H1 (cell line): ENCODE measurements at regions not wholly inside any gene's neighbourhood (a gene's known extent, or its start where the extent isn't known, plus 50 kb on each side); places are given as distances from the start of the nearest gene placed in this dataset.

Source experiments
- CTCF ChIA-PET: fragments of 300-600 bp; sonication (Branson Sonifier 250); formaldehyde crosslinking; loops from one replicate; lab custom pipeline; 2021; ENCODE audit not compliant: partially characterized antibody; lab: Charles Lee
- POLR2A ChIA-PET: fragments of 300-600 bp; sonication (Branson Sonifier 250); formaldehyde crosslinking; loops from one replicate; lab custom pipeline; 2021; ENCODE audit warnings: inconsistent platforms; ENCODE audit not compliant: partially characterized antibody; lab: Charles Lee
- DNase-seq, 2 experiments: peaks; one replicate each; pipeline versions ENCODE4 v3.0.0 to v3.0.0-alpha.2; 2010 to 2022; ENCODE audit warnings: low spot score in 2 of 2, low read depth in 1 of 2, mixed read lengths in 1 of 2
- FAIRE-seq: peaks from 2 replicates; lab custom pipeline; 2011; peaks lifted over from hg19 to GRCh38; lab: Jason Lieb, UNC
- H2AFZ ChIP-seq: 2 replicates; pipeline ENCODE4 v1.8.1; 2012; ENCODE audit warnings: low read length, inconsistent platforms
- H2AK5ac ChIP-seq: 2 replicates; pipeline ENCODE4 v1.6.1; 2013; ENCODE audit warnings: low read depth, low read length
- H2BK120ac ChIP-seq: replicated peaks from 2 replicates; pipeline ENCODE3; 2013; ENCODE audit warnings: low read depth, low read length, inconsistent platforms
- H2BK12ac ChIP-seq: 2 replicates; pipeline ENCODE4 v1.6.1; 2013; ENCODE audit warnings: low read depth, low read length
- H2BK15ac ChIP-seq: 2 replicates; pipeline ENCODE4 v1.6.1; 2013; ENCODE audit warnings: low read length
- H2BK20ac ChIP-seq: 2 replicates; pipeline ENCODE4 v1.6.1; 2013; ENCODE audit warnings: low read length
- H2BK5ac ChIP-seq: 2 replicates; pipeline ENCODE4 v1.6.1; 2013; ENCODE audit warnings: low read depth, low read length
- H3K14ac ChIP-seq: 2 replicates; pipeline ENCODE4 v1.6.1; 2013; ENCODE audit warnings: inconsistent platforms; ENCODE audit not compliant: insufficient read length
- H3K18ac ChIP-seq: 2 replicates; pipeline ENCODE4 v1.6.1; 2013; ENCODE audit warnings: low read length; ENCODE audit errors: extremely low read depth
- H3K23ac ChIP-seq: 2 replicates; pipeline ENCODE4 v1.6.1; 2013; ENCODE audit warnings: inconsistent platforms; ENCODE audit not compliant: insufficient read length
- H3K23me2 ChIP-seq: 2 replicates; pipeline ENCODE4 v1.6.1; 2013; ENCODE audit warnings: low read depth, low read length
- H3K27ac ChIP-seq: 2 replicates; pipeline ENCODE4 v1.6.1; 2011; ENCODE audit warnings: low read depth, low read length, inconsistent platforms
- H3K27me3 ChIP-seq, 4 experiments: replicated peaks in 1 of 4; 1 replicate in 1 of 4; 2 replicates in 3 of 4; pipeline versions ENCODE4 v1.6.1 to v1.8.1; 2011 to 2013; ENCODE audit warnings: low read length in 3 of 4, mild to moderate bottlenecking in 3 of 4, inconsistent platforms in 2 of 4, mixed read lengths in 2 of 4, moderate library complexity in 1 of 4; ENCODE audit not compliant: control insufficient read depth in 3 of 4, insufficient read depth in 3 of 4; ENCODE audit errors: extremely low read depth in 1 of 4
- H3K36me3 ChIP-seq, 4 experiments: 2 replicates each; pipeline versions ENCODE4 v1.6.1 to v1.8.1; 2011 to 2013; ENCODE audit warnings: mild to moderate bottlenecking in 4 of 4, low read length in 3 of 4, moderate library complexity in 2 of 4, control low read depth in 1 of 4, inconsistent platforms in 1 of 4; ENCODE audit not compliant: insufficient read depth in 4 of 4, control insufficient read depth in 2 of 4
- H3K4ac ChIP-seq: replicated peaks from 2 replicates; pipeline ENCODE3; 2013; ENCODE audit warnings: low read length, low read depth, mixed read lengths, inconsistent platforms; ENCODE audit not compliant: insufficient read length
- H3K4me1 ChIP-seq, 4 experiments: replicated peaks in 1 of 4; 1 replicate in 1 of 4; 2 replicates in 3 of 4; pipeline versions ENCODE4 v1.6.1 to v1.8.1; 2011 to 2013; ENCODE audit warnings: low read length in 3 of 4, inconsistent platforms in 2 of 4, mixed read lengths in 1 of 4; ENCODE audit not compliant: insufficient read depth in 4 of 4, control insufficient read depth in 3 of 4
- H3K4me2 ChIP-seq, 2 experiments: 2 replicates each; pipeline versions ENCODE4 v1.6.1 to v1.8.1; 2011 to 2013; ENCODE audit warnings: low read depth in 2 of 2, low read length in 2 of 2, control low read depth in 1 of 2, inconsistent platforms in 1 of 2, mild to moderate bottlenecking in 1 of 2; ENCODE audit not compliant: insufficient read depth in 1 of 2
- H3K4me3 ChIP-seq, 4 experiments: fragments of 200-600, 300-600 bp in 1 of 4; sonication (generic), shearing (Covaris generic), sonication (Bioruptor Twin) in 1 of 4; 2 replicates each; pipeline versions ENCODE4 v1.5.1 to v1.8.1; 2011 to 2016; ENCODE audit warnings: low read length in 4 of 4, low read depth in 3 of 4, control low read depth in 2 of 4, inconsistent platforms in 2 of 4, mild to moderate bottlenecking in 2 of 4, mixed read lengths in 1 of 4, moderate library complexity in 1 of 4; ENCODE audit not compliant: insufficient read depth in 2 of 4; ENCODE audit errors: extremely low read depth in 1 of 4
- H3K56ac ChIP-seq: replicated peaks from 2 replicates; pipeline ENCODE3; 2013; ENCODE audit warnings: low read depth, mild to moderate bottlenecking, mixed read lengths, low read length, inconsistent platforms; ENCODE audit not compliant: insufficient read length
- H3K79me1 ChIP-seq: 2 replicates; pipeline ENCODE4 v1.6.1; 2013; ENCODE audit warnings: low read depth, low read length, control low read depth
- H3K79me2 ChIP-seq, 2 experiments: 2 replicates each; pipeline versions ENCODE4 v1.6.1 to v1.8.1; 2012 to 2013; ENCODE audit warnings: low read length in 2 of 2, mild to moderate bottlenecking in 2 of 2, inconsistent platforms in 1 of 2; ENCODE audit not compliant: insufficient read depth in 2 of 2, control insufficient read depth in 1 of 2
- H3K9ac ChIP-seq, 4 experiments: replicated peaks in 1 of 4; 1 replicate in 1 of 4; 2 replicates in 3 of 4; pipeline versions ENCODE4 v1.6.1 to v1.8.1; 2011 to 2013; ENCODE audit warnings: low read depth in 3 of 4, low read length in 3 of 4, control low read depth in 2 of 4, mild to moderate bottlenecking in 2 of 4, moderate library complexity in 2 of 4, inconsistent platforms in 1 of 4; ENCODE audit errors: extremely low read depth in 1 of 4
- H3K9me3 ChIP-seq, 2 experiments: 2 replicates each; pipeline versions ENCODE4 v1.6.1 to v1.8.1; 2012 to 2013; ENCODE audit warnings: mild to moderate bottlenecking in 2 of 2, moderate library complexity in 2 of 2, control low read depth in 1 of 2, inconsistent platforms in 1 of 2, low read depth in 1 of 2, low read length in 1 of 2, mixed read lengths in 1 of 2; ENCODE audit not compliant: insufficient read depth in 2 of 2
- H4K20me1 ChIP-seq, 2 experiments: replicated peaks in 1 of 2; 2 replicates each; pipeline versions ENCODE3 to v1.8.1; 2011 to 2013; ENCODE audit warnings: inconsistent platforms in 2 of 2, low read length in 2 of 2, mild to moderate bottlenecking in 1 of 2; ENCODE audit not compliant: insufficient read depth in 2 of 2, control insufficient read depth in 1 of 2
- H4K5ac ChIP-seq: 2 replicates; pipeline ENCODE4 v1.6.1; 2013; ENCODE audit warnings: low read length, low read depth, mixed read lengths, inconsistent platforms; ENCODE audit not compliant: insufficient read length
- H4K8ac ChIP-seq: 2 replicates; pipeline ENCODE4 v1.8.0; 2013; ENCODE audit warnings: mild to moderate bottlenecking, moderate library complexity, low read length, inconsistent platforms; ENCODE audit not compliant: insufficient read depth; ENCODE audit errors: extremely low read depth
- H4K91ac ChIP-seq: replicated peaks from 2 replicates; pipeline ENCODE3; 2013; ENCODE audit warnings: low read length, mixed read lengths, inconsistent platforms; ENCODE audit not compliant: insufficient read length
- BRCA1 ChIP-seq: IDR thresholded peaks from 2 replicates; pipeline ENCODE4 v1.6.1; 2012; ENCODE audit warnings: low read depth, low read length, improper control_type of control experiment
- CHD1 ChIP-seq: IDR thresholded peaks from 2 replicates; pipeline ENCODE4 v1.6.1; 2012; ENCODE audit warnings: low read depth, low read length, improper control_type of control experiment
- JUN ChIP-seq: IDR thresholded peaks from 2 replicates; pipeline ENCODE4 v1.6.1; 2011; ENCODE audit warnings: low read depth, mild to moderate bottlenecking, improper control_type of control experiment, low read length
- PHF8 ChIP-seq: fragments of 200-600 bp; sonication (generic); conservative IDR thresholded peaks from 2 replicates; pipeline ENCODE4 v1.7.1; 2012; ENCODE audit warnings: low read depth, mild to moderate bottlenecking, inconsistent platforms, low read length, moderate library complexity
- POLR2A ChIP-seq, 2 experiments: IDR thresholded peaks; 1 replicate in 1 of 2; 2 replicates in 1 of 2; pipeline ENCODE4 v1.6.1; 2011; ENCODE audit warnings: low read depth in 2 of 2, low read length in 2 of 2, mild to moderate bottlenecking in 2 of 2; ENCODE audit errors: control extremely low read depth in 1 of 2
- RBBP5 ChIP-seq: IDR thresholded peaks from 2 replicates; pipeline ENCODE4 v1.7.1; 2012; ENCODE audit warnings: low read depth, mild to moderate bottlenecking, inconsistent platforms, low read length, moderate library complexity, borderline replicate concordance
- SIN3A ChIP-seq, 2 experiments: IDR thresholded peaks in 1 of 2; conservative IDR thresholded peaks in 1 of 2; 2 replicates each; pipeline ENCODE4 v1.6.1; 2011 to 2012; ENCODE audit warnings: low read length in 2 of 2, improper control_type of control experiment in 1 of 2, low read depth in 1 of 2, mild to moderate bottlenecking in 1 of 2
- WGBS, 2 experiments: shearing (Covaris generic) in 1 of 2; methylation state at CpG; one replicate each; pipeline versions ENCODE4 v1.1.6 to v1.1.7; 2013 to 2015; ENCODE audit warnings: low lambda C conversion rate in 2 of 2, mixed read lengths in 2 of 2, inconsistent platforms in 1 of 2, low coverage in 1 of 2, missing lambda C conversion rate in 1 of 2; ENCODE audit not compliant: insufficient replicate concordance in 2 of 2, insufficient coverage in 1 of 2, insufficient read length in 1 of 2; ENCODE audit errors: extremely low coverage in 1 of 2, missing lambda C conversion rate in 1 of 2; 5-methylcytosine and 5-hydroxymethylcytosine counted together

GRCh38 chr4:123817025-123817688 lies 420.6 kb downstream of the SPRY1 start:
- Histone ChIP-seq H3K27me3 (no peaks in the 10 kb centered on the region), H3K79me1 (no peaks in the 10 kb centered on the region), H2BK5ac (no peak overlapping the region), H4K91ac (no peak overlapping the region), H2AK5ac (no peak overlapping the region), H2BK20ac (no peak overlapping the region), H3K4ac (no peak overlapping the region), H2BK15ac (no peak overlapping the region), H4K8ac (no peak overlapping the region), H3K18ac (no peak overlapping the region), H3K36me3 (no peaks in the 10 kb centered on the region)
- CTCF ChIA-PET, result interaction anchor here (0.7 kb wide), 1 partner anchor 87 kb away, joined by 3 read pairs; no protein-coding TSS in a partner anchor
- no peak for TF ChIP-seq PHF8
- no peak for TF ChIP-seq SIN3A (conservative IDR thresholded peaks at IDR 0.05 in 1 of 2, IDR thresholded peaks at IDR 0.05 in 1 of 2; ENCODE audit: low read depth in 1 of 2, low read length in 2 of 2)
- TF ChIP-seq BRCA1, result no peak
- TF ChIP-seq POLR2A (IDR thresholded peaks at IDR 0.05; ENCODE audit: control extremely low read depth in 1 of 2, low read depth in 2 of 2, low read length in 2 of 2), result no peak
- TF ChIP-seq RBBP5, result no peak
- no peak for TF ChIP-seq CHD1
- TF ChIP-seq JUN, result no peak
- TF ChIP-seq, all 59 proteins: peak for 0
- H3K4me2 ChIP-seq, result no peak overlapping the region
- H2AFZ ChIP-seq, result no peak overlapping the region
- H3K79me2 ChIP-seq, result no peaks in the 10 kb centered on the region
- no peak overlapping the region for H3K9ac ChIP-seq
- H3K23me2 ChIP-seq, result no peaks in the 10 kb centered on the region
- no peak overlapping the region for H4K5ac ChIP-seq
- no peak overlapping the region for H3K4me3 ChIP-seq
- no peak overlapping the region for H3K27ac ChIP-seq
- H3K23ac ChIP-seq, result no peak overlapping the region
- H3K56ac ChIP-seq, result no peak overlapping the region
- no peak overlapping the region for H2BK120ac ChIP-seq
- no peak overlapping the region for H2BK12ac ChIP-seq
- no peak for DNase-seq
- POLR2A ChIA-PET, result interaction anchor here (0.9 kb wide), 1 partner anchor 20 kb away, joined by 3 read pairs; no protein-coding TSS in a partner anchor
- H3K4me1 ChIP-seq, result peaks cover 0 to 4% (median 0%) of the 10 kb centered on the region in 4 experiments; a peak in 1 of 7 replicates
- no peaks in the 10 kb centered on the region for H3K9me3 ChIP-seq
- no peak for FAIRE-seq
- WGBS, 2 experiments, result 93% methylated on average over 7 of the region's 7 CpGs; no CpG with 5 or more reads in 1 of the 2 experiments
- no peak overlapping the region for H3K14ac ChIP-seq
- no peaks in the 10 kb centered on the region for H4K20me1 ChIP-seq
